NOMO-1 treated with DMSO at 0.1 percent for 48 hours (cell line): ENCODE measurements at regions not wholly inside any gene's neighbourhood (a gene's known extent, or its start where the extent isn't known, plus 50 kb on each side); places are given as distances from the start of the nearest gene placed in this dataset.
A peak's percentile ranks its signal among the peaks of the same experiment; 100 is the strongest.

Source experiments
- DNase-seq: peaks from one replicate; lab custom pipeline; 2025; ENCODE audit not compliant: unreplicated experiment; lab: John Stamatoyannopoulos, UW

DNA sequence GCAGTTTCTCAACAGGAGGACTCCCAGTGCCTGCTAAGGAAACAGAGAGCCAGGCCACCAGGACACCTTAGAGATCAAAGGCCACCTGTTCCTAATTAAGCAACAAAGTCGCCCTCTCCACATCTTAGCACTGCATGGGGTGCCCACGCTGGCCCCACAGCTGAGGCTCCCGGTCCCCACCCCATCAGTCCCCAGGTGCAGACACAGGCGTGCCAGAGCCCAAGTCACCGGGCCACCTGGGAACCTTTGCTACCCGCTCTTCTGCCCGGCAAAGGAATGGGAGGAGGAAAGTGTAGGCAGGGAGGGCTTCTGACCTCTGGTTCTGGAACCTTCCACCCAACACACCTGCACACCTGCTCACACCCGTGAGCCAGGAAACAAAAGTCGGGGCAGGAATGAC, 85.5 kb upstream of the PRR5 start:
- no peak for DNase-seq

- no peak for DNase-seq
Measured at GRCh38 chr22:44615602-44616180, 86.3 kb upstream of the PRR5 start.

GRCh38 chr22:44615146-44615545, 86.9 kb upstream of the PRR5 start:
- DNase-seq = no peak

DNA sequence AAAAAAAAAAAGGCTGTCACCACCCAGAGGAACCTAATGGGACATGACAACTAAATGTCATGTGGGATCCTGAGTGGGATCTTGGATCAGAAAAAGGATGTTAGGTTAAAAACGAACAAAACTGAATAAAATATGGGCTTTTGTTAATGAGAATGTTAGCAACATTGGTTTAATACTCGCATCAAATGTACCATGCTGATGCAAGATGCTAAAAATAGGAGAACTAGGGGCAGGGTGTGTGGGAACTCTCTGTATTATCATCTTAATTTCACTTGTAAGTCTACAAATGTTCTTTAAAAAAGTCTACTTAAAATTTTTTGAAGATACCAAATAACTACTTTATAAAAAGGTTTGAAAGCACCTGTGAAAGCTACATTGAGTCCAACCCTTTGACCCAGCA, 88.8 kb upstream of the PRR5 start:
- no peak for DNase-seq

DNA sequence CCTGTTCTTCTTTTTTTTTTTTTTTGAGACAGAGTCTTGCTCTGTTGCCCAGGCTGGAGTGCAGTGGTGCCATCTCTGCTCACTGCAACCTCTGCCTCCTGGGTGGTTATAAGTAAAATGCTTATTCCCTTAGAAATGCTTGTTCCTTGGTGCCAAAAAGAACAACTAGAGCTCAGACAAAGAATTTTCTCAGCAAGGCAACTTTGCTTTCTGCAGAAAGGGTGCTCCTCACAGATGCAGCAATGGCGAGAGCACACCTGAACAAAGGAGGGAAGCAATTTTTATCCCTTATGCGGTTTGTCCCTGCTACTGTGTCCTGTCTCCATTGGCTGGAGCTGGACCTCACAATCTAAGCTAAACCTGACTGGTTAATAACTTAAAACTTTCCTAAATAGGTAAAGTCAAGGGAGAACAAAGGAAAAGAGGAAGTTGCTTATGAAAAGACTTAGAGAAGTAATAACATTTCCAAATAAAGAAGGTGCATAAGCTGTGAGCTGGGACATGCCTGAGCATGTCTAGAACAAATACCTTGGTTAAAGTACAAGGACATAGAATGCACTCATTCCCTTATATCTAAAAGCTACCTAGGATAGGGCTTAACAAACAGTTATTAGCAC, 90.0 kb upstream of the PRR5 start:
- DNase-seq = no peak

- no peak for DNase-seq
Measured at GRCh38 chr22:44610071-44610470, 91.9 kb upstream of the PRR5 start.

GRCh38 chr22:44609400-44609988, 92.5 kb upstream of the PRR5 start:
- no peak for DNase-seq

DNA sequence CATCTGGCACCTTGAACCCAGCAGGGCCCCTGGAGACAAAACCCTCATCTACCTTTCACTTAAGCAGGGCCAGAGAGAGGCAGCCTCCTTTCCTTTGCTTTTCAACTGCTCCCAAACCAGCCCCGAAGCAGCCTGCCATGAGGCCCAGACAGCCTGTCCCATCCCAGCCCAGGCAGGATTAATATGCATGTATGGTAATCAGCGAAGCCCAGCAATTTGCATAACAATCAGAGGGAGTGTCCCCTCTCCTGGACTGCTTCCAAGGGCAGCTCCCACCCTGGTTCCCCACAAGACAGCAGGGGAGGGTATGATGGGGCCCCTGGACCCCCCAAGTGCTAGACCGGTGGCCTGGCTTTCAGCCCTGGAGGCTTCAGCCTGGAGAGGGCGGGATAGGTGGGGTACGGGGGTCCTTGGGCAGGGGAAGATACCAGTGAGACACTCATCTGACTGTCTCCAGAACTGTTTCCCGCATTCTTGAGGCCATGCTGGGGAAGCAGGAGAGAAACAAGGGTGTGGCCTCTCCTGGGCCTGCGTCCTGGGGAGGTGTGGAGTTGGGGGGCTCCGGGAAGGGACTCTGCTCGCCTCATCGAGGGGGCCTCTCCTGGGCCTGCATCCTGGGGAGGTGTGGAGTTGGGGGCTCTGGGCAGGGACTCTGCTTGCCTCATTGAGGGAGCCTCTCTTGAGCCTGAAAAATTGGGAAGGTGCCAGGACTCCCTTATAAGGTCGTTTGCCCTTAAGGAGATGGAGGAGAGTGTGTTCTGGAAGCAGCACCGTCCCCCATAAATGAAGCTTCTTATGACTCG, 93.2 kb upstream of the PRR5 start:
- no peak for DNase-seq

- DNase-seq = no peak
Measured at GRCh38 chr22:44606126-44606525, 95.9 kb upstream of the PRR5 start.

DNA sequence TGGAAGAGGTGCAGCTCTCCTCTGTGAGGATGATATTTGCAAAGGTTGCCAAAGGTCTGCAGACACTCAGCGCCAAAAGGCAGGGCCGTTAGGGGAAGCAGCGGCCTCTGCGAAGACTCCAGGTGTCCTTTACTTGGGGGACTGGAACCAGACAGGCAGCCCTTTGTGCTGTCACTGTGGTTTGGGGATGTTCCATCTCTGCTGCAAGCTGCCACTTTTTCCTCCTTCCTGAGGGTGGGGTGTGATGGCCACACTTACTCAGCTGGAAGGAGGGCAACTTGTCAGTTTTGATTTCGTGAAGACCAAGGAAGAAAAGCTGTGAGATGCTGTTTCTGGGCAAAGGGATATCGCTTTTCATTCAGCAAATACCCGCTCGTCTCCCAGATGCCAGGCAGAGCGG, 96.5 kb upstream of the PRR5 start:
- DNase-seq = no peak

- no peak for DNase-seq
Measured at GRCh38 chr22:44604991-44605390, 97.0 kb upstream of the PRR5 start.

DNA sequence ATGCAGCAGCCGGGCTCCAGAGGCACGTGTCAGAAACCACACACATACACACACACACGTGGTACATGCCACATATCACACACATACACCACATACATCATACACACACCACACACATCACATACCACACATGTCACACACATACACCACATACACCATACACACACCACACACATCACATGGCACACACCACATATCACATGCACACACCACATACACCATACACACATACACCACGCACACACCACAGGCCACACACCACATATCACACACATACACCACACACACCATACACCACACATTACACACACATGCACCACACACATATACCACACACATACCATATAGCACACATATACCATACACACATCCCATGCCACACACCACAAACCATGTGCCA, 97.5 kb upstream of the PRR5 start:
- no peak for DNase-seq

- DNase-seq = peak; percentile 75
Measured at GRCh38 chr22:44603767-44604166, 98.2 kb upstream of the PRR5 start.

GRCh38 chr22:44601725-44602124, 100.3 kb upstream of the PRR5 start:
- no peak for DNase-seq

DNA sequence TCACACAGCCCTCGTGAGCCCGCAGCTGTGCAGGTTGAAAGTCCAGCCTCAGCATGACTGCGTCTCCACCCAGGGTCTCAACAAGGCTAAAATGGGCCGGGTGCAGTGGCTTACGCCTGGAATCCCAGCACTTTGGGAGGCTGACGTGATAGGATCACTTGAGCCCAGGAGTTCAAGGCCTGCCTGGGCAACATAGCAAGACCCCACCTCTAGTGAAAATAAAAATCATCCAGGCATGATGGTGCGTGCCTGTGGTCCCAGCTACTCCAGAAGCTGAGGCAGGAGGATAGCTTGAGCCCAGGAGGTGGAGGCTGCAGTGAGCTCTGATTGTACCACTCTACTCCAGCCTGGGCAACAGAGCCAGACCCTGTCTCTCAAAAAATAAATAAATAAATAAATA, 100.8 kb upstream of the PRR5 start:
- DNase-seq = no peak

GRCh38 chr22:44600207-44600785, 101.7 kb upstream of the PRR5 start:
- DNase-seq = no peak

DNA sequence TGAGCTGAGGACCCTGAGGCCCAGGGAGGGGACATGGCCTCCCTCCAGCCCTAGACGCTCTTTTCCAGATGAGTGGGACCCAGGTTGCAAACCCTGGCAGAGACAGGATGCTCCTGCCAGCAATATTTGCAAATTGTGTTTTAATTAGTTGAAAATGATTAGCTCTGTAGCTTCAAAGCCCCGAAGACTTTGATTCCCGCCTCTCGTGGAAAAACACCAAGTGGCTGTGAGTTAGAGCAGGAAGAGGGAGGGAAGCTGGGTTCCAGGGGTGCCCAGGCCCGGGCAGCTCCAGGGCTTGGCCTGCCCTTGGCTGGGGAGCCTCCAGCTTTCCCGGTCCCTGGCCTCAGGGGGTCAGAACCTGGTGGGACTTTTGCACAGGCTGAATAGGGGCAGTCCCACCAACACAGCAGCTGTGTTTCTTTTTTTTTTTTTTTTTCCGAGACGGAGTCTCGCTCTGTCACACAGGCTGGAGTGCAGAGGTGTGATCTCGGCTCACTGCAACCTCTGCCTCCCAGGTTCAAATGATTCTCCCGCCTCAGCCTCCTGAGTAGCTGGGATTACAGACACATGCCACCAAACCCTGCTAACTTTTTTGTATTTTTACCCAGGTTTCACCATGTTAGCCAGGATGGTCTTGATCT, 101.6 kb upstream of the RTL6 start:
- no peak for DNase-seq

GRCh38 chr22:44599084-44599483, 101.1 kb upstream of the RTL6 start:
- DNase-seq = no peak

DNA sequence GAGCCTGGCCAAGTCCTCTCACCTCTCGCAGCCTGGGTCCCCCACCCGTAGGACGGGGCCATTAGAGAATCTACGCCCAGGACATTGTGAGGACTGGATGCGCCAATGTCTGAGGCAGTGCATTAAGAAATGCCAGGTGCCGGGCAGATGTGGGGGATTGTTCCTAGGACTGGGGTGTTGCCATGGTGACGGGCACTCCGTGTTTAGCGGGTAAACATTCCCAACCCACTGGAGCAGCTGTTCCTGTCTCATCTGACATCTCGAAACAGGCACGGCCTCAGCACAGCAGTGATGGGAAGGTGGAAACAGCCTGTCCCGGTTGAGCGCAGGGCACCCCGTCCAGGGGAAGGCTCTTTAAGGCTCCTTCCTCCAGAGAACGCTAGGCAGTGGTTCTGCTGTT, 99.6 kb upstream of the RTL6 start:
- DNase-seq = no peak

DNA sequence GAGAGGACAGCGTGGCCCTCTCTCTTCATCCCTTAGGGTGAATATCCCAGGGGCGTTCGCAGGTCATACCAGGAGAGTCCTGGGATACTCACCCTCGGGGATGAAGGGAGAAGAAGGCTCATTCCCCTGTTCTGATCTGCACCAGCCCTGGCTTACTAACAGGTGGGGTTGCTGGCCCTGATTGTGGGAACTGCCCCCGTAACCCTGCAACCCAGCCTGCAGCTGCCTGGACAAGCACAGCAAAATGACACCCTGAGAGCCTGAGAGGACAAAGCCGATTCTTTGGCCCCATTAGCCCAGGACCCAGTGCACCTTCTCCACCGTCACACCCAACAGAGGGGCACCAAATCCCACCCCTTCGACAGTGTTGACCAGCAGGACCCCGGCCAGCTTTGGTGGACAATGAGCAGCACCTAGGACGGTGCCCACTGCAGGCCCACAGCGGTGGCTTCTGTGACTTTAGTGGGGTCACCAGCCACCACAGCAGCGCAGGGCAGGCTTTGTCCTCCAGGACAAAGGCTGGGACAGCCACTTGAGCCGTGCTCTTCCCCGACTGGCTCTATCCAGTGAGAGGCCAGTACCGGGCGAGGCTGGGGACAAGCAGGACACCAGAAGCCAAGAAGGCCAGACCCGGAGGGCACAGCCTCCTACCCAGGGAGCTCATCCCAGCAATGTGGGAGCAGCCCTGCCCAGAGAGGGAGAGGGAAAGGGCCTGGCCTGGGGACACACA, 98.5 kb upstream of the RTL6 start:
- no peak for DNase-seq
